ENCODE measurements at regions not wholly inside any gene's neighbourhood (a gene's known extent, or its start where the extent isn't known, plus 50 kb on each side); places are given as distances from the start of the nearest gene placed in this dataset.

DNA sequence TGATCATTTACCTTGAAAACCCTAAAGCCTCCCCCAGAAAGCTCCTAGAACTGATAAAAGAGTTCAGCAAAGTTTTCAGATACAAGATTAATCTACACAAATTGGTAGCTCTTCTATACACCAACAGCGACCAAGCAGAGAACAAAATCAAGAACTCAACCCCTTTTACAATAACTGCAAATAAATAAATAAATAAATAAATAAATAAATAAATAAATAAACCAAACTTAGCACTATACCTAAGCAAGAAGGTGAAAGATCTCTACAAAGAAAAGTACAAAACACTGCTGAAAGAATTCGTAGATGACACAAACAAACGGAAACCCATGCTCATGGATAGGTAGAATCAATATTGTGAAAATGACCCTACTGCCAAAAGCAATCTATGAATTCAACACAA lies 182.0 kb upstream of the RND3 start:
- H3K9me3 ChIP-seq (ENCODE audit: control insufficient read depth, insufficient read depth, low read depth, low read length) = no peaks in the 10 kb centered on the region
- no peak overlapping the region for H3K4me3 ChIP-seq (ENCODE audit: low read depth, low read length)
- H3K36me3 ChIP-seq (ENCODE audit: control insufficient read depth in 2 of 2, insufficient read depth in 1 of 2, low read length in 2 of 2) = no peaks in the 10 kb centered on the region
- H3K27ac ChIP-seq (ENCODE audit: extremely low read depth, low read depth, low read length) = no peak overlapping the region
- ChIA-PET POLR2A (no interaction called here), CTCF (no interaction called here)
- no peaks in the 10 kb centered on the region for H3K4me1 ChIP-seq (ENCODE audit: control insufficient read depth, insufficient read depth, low read length)
- TF ChIP-seq ZNF426 (tag by site-specific recombination; IDR thresholded peaks at IDR 0.05) (peak; percentile 38), GFI1B (tag by site-specific recombination; IDR thresholded peaks at IDR 0.05) (no peak), ZNF623 (tag by site-specific recombination; IDR thresholded peaks at IDR 0.05) (0 out of 2 replicates have a peak, but pooled peaks have one; percentile 34), ZBTB8A (tag by site-specific recombination; IDR thresholded peaks at IDR 0.05) (0 out of 2 replicates have a peak, but pooled peaks have one; percentile 29), ZNF544 (tag by site-specific recombination; IDR thresholded peaks at IDR 0.05) (no peak), KLF8 (tag by site-specific recombination; IDR thresholded peaks at IDR 0.05) (no peak), ZNF488 (tag by site-specific recombination; IDR thresholded peaks at IDR 0.05) (no peak), ZNF433 (tag by site-specific recombination; IDR thresholded peaks at IDR 0.05; ENCODE audit: low read depth) (0 out of 2 replicates have a peak, but pooled peaks have one; percentile 12), ZNF629 (tag by site-specific recombination; IDR thresholded peaks at IDR 0.05) (no peak), ZNF10 (tag by site-specific recombination; IDR thresholded peaks at IDR 0.05) (no peak), ZNF664 (tag by site-specific recombination; IDR thresholded peaks at IDR 0.05) (no peak), ZNF302 (tag by site-specific recombination; IDR thresholded peaks at IDR 0.05; ENCODE audit: low read depth) (no peak), ZNF624 (tag by site-specific recombination; IDR thresholded peaks at IDR 0.05) (no peak), TSHZ1 (tag by site-specific recombination; IDR thresholded peaks at IDR 0.05; ENCODE audit: borderline replicate concordance) (no peak), ZNF555 (tag by site-specific recombination; conservative IDR thresholded peaks at IDR 0.05) (peak; percentile 36), ZNF239 (tag by site-specific recombination; IDR thresholded peaks at IDR 0.05) (no peak), ZNF518A (tag by site-specific recombination; conservative IDR thresholded peaks at IDR 0.05; ENCODE audit: low read depth) (peak; percentile 64; the same call in 1 of the 2 replicates)
- TF ChIP-seq, protein P1, sequence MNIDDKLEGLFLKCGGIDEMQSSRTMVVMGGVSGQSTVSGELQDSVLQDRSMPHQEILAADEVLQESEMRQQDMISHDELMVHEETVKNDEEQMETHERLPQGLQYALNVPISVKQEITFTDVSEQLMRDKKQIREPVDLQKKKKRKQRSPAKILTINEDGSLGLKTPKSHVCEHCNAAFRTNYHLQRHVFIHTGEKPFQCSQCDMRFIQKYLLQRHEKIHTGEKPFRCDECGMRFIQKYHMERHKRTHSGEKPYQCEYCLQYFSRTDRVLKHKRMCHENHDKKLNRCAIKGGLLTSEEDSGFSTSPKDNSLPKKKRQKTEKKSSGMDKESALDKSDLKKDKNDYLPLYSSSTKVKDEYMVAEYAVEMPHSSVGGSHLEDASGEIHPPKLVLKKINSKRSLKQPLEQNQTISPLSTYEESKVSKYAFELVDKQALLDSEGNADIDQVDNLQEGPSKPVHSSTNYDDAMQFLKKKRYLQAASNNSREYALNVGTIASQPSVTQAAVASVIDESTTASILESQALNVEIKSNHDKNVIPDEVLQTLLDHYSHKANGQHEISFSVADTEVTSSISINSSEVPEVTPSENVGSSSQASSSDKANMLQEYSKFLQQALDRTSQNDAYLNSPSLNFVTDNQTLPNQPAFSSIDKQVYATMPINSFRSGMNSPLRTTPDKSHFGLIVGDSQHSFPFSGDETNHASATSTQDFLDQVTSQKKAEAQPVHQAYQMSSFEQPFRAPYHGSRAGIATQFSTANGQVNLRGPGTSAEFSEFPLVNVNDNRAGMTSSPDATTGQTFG (tag by site-specific recombination; IDR thresholded peaks at IDR 0.05; ENCODE audit: borderline replicate concordance) = no peak
- TF ChIP-seq, protein P2, sequence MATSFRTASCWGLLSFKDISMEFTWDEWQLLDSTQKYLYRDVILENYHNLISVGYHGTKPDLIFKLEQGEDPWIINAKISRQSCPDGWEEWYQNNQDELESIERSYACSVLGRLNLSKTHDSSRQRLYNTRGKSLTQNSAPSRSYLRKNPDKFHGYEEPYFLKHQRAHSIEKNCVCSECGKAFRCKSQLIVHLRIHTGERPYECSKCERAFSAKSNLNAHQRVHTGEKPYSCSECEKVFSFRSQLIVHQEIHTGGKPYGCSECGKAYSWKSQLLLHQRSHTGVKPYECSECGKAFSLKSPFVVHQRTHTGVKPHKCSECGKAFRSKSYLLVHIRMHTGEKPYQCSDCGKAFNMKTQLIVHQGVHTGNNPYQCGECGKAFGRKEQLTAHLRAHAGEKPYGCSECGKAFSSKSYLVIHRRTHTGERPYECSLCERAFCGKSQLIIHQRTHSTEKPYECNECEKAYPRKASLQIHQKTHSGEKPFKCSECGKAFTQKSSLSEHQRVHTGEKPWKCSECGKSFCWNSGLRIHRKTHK (tag by site-specific recombination; IDR thresholded peaks at IDR 0.05) = no peak
- TF ChIP-seq, protein P3, sequence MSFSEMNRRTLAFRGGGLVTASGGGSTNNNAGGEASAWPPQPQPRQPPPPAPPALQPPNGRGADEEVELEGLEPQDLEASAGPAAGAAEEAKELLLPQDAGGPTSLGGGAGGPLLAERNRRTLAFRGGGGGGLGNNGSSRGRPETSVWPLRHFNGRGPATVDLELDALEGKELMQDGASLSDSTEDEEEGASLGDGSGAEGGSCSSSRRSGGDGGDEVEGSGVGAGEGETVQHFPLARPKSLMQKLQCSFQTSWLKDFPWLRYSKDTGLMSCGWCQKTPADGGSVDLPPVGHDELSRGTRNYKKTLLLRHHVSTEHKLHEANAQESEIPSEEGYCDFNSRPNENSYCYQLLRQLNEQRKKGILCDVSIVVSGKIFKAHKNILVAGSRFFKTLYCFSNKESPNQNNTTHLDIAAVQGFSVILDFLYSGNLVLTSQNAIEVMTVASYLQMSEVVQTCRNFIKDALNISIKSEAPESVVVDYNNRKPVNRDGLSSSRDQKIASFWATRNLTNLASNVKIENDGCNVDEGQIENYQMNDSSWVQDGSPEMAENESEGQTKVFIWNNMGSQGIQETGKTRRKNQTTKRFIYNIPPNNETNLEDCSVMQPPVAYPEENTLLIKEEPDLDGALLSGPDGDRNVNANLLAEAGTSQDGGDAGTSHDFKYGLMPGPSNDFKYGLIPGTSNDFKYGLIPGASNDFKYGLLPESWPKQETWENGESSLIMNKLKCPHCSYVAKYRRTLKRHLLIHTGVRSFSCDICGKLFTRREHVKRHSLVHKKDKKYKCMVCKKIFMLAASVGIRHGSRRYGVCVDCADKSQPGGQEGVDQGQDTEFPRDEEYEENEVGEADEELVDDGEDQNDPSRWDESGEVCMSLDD (tag by site-specific recombination; IDR thresholded peaks at IDR 0.05) = no peak

Measured in HEK293 (cell line).